ENCODE measurements at regions not wholly inside any gene's neighbourhood (a gene's known extent, or its start where the extent isn't known, plus 50 kb on each side); places are given as distances from the start of the nearest gene placed in this dataset.

DNA sequence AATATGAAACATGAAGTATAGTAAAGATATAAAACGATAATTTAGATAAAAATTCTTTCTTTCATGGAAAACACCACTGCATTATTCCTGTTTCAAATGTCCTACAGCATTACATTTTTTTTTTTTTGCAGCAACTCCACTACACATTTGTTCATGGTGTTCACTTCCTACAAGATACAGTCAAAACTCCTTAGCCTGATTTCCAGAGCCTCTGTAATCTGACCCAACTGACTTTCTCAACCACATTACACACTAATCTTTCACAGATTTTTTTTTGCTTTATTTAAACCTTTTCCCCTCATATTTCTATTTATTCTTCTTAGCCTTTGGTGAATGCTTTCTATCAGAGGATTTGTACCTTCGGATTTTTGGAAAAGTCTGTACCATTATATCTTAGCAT is 176.5 kb upstream of the PDE7B start:
- TF ChIP-seq, protein P1, sequence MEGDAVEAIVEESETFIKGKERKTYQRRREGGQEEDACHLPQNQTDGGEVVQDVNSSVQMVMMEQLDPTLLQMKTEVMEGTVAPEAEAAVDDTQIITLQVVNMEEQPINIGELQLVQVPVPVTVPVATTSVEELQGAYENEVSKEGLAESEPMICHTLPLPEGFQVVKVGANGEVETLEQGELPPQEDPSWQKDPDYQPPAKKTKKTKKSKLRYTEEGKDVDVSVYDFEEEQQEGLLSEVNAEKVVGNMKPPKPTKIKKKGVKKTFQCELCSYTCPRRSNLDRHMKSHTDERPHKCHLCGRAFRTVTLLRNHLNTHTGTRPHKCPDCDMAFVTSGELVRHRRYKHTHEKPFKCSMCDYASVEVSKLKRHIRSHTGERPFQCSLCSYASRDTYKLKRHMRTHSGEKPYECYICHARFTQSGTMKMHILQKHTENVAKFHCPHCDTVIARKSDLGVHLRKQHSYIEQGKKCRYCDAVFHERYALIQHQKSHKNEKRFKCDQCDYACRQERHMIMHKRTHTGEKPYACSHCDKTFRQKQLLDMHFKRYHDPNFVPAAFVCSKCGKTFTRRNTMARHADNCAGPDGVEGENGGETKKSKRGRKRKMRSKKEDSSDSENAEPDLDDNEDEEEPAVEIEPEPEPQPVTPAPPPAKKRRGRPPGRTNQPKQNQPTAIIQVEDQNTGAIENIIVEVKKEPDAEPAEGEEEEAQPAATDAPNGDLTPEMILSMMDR (IDR thresholded peaks at IDR 0.05), result no peak
- TF ChIP-seq EZH2 (IDR thresholded peaks at IDR 0.05; ENCODE audit: borderline replicate concordance, insufficient read depth, low read depth, low read length, poor library complexity, severe bottlenecking), result no peak

Measured in B cell (primary cell).